AG10803 (cell line): ENCODE measurements at regions not wholly inside any gene's neighbourhood (a gene's known extent, or its start where the extent isn't known, plus 50 kb on each side); places are given as distances from the start of the nearest gene placed in this dataset.
A peak's percentile ranks its signal among the peaks of the same experiment; 100 is the strongest.

ENCODE experiments used
- DNase-seq: peaks from one replicate; pipeline ENCODE4 v3.0.0; 2010; ENCODE audit warnings: low read depth
- H3K4me3 ChIP-seq: 2 replicates; pipeline ENCODE4 v1.5.1; 2011; ENCODE audit warnings: mild to moderate bottlenecking, low read length, control low read depth
- TF ChIP-seq, protein P1 (sequence below): conservative IDR thresholded peaks from 2 replicates; pipeline ENCODE4 v1.5.1; 2011; ENCODE audit warnings: mild to moderate bottlenecking, low read length, control low read depth, inconsistent platforms

- TF ChIP-seq, protein P1, sequence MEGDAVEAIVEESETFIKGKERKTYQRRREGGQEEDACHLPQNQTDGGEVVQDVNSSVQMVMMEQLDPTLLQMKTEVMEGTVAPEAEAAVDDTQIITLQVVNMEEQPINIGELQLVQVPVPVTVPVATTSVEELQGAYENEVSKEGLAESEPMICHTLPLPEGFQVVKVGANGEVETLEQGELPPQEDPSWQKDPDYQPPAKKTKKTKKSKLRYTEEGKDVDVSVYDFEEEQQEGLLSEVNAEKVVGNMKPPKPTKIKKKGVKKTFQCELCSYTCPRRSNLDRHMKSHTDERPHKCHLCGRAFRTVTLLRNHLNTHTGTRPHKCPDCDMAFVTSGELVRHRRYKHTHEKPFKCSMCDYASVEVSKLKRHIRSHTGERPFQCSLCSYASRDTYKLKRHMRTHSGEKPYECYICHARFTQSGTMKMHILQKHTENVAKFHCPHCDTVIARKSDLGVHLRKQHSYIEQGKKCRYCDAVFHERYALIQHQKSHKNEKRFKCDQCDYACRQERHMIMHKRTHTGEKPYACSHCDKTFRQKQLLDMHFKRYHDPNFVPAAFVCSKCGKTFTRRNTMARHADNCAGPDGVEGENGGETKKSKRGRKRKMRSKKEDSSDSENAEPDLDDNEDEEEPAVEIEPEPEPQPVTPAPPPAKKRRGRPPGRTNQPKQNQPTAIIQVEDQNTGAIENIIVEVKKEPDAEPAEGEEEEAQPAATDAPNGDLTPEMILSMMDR = no peak
- H3K4me3 ChIP-seq = no peak overlapping the region
- no peak for DNase-seq
Measured at GRCh38 chr5:158061451-158061850, 202.5 kb upstream of the CLINT1 start.

DNA sequence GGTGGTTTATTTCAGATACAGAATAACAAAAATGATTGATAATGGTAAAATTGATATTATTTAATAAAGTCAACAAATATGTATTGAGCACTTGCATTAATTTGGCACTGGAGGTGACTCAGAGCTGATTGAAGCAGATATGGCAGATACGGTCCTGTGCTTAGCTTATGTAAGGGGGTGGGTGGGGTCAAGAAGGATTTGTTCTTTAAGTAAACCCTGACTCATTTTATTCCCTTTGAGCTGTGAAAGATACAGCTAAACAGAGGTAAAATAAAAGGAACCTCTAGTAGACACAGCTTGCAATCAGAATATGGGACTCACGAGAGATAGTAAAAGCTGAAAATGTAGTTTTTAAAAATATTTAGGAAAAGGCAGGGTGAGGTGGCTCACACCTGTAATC lies 201.3 kb upstream of the CLINT1 start:
- TF ChIP-seq, protein P1 = no peak
- no peak for DNase-seq
- H3K4me3 ChIP-seq = no peak overlapping the region

GRCh38 chr5:158058208-158059120 lies 199.5 kb upstream of the CLINT1 start:
- TF ChIP-seq, protein P1 = no peak
- no peak overlapping the region for H3K4me3 ChIP-seq
- DNase-seq = no peak

- no peak overlapping the region for H3K4me3 ChIP-seq
- DNase-seq = peak; percentile 44
- TF ChIP-seq, protein P1 = no peak
Measured at GRCh38 chr5:158056130-158056825, 197.3 kb upstream of the CLINT1 start.

DNA sequence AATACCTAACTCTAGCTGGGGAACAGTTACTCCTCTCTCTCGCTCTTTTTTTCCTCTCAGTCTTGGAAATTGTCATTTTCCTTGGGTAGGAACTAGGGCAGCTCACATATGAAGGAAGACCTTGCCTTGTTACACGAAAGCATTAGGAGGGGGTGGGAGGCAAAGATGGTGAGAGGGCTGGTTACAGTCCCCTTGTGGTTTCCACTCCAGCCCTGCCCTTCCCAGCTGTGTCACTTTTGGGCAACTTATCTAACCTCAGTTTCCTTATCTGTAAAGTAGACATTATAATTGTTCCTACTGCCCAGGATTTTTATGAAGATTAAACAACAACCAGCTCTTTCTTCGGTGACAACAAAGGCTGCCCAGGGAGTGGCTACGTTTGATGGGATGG lies 196.2 kb upstream of the CLINT1 start:
- no peak for DNase-seq
- H3K4me3 ChIP-seq = no peak overlapping the region
- TF ChIP-seq, protein P1 = no peak

DNA sequence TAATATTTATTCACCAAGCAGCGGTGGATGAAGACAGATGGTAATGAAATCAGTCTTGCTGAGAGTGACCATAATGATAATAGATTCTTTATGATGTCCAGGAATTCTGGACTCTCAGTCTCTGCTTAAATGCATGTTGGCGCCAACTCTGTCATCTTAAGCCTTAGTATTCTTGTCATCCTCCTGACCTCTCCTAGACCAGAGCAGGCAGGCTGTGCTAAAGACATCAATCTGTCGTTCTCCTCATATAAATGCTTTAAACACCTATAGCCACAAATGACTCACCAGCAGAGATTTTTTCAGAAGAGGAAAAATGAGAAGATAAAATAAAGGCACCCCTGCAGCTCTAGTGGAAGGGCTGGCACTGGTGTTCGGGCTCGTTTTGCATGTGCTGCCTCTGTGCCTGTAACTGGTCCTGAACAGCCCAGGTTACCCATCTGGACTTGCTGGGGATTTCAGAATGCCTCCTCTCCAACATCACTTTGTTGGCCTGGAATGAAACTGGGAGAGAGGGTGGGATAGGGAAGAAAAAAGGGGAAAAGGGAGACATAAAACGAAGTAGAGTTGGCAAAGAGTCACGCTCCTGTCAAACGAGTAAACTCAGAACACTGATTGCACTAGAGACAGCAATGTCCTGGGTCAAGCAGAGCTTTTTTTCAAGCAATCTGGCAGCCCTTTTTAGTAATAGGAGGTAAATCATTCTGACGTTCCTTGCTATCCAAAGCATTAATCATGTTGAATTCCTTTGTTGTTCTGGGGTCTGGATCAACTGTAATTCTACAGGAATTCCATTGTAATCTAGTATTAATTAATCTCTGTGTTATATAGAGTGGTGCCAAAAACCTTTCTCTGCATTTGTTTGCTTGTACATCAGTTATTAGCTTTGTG lies 195.5 kb upstream of the CLINT1 start:
- no peak for DNase-seq
- TF ChIP-seq, protein P1 = no peak
- no peak overlapping the region for H3K4me3 ChIP-seq
